ENCODE measurements at regions not wholly inside any gene's neighbourhood (a gene's known extent, or its start where the extent isn't known, plus 50 kb on each side); places are given as distances from the start of the nearest gene placed in this dataset.

DNA sequence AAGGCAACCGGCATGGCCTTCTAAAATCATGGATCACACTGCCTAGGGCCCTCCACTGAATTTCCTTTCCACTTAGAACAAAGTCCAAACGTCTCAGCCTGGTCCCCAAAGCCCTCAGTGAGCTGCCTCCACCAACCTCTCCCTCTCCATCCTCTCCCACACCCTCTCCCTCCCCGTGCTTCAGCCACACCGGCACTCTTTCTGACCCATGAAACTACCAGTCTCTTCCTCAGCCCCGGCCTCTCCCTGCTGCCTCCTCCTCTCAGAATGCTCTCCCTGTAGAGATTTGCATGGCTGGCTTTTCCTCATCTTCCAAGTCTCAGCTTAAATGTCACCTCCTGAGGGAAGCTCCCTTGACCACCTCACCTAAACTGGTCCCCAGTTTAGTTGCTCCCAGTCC is 219.0 kb upstream of the ZMIZ1 start:
- Histone ChIP-seq H3K9ac (ENCODE audit: low read depth, low read length) (no peak overlapping the region), H3K27me3 (ENCODE audit: insufficient read depth, low read length) (no peaks in the 10 kb centered on the region), H3K36me3 (ENCODE audit: insufficient read depth, low read length) (no peaks in the 10 kb centered on the region), H3K4me1 (ENCODE audit: insufficient read depth, low read length) (no peaks in the 10 kb centered on the region), H3K9me3 (ENCODE audit: insufficient read depth, low read depth, low read length) (no peaks in the 10 kb centered on the region), H3K4me3 (ENCODE audit: low read length) (no peak overlapping the region), H3K27ac (ENCODE audit: low read depth, low read length) (no peak overlapping the region)
- WGBS = 84% methylated on average over 5 of the region's 5 CpGs

- Histone ChIP-seq H3K36me3 (ENCODE audit: insufficient read depth, low read length) (no peaks in the 10 kb centered on the region), H3K27me3 (ENCODE audit: insufficient read depth, low read length) (no peaks in the 10 kb centered on the region)
- WGBS = 92% methylated on average over 6 of the region's 6 CpGs
These were observed 217.9 kb upstream of the ZMIZ1 start for GRCh38 chr10:78850644-78851435.

GRCh38 chr10:78851647-78852046 is 217.1 kb upstream of the ZMIZ1 start:
- Histone ChIP-seq H3K9me3 (ENCODE audit: insufficient read depth, low read depth, low read length) (no peaks in the 10 kb centered on the region), H3K27ac (ENCODE audit: low read depth, low read length) (no peak overlapping the region), H3K4me1 (ENCODE audit: insufficient read depth, low read length) (peaks cover 8% of the 10 kb centered on the region; the same call in 1 of the 2 replicates), H3K36me3 (ENCODE audit: insufficient read depth, low read length) (no peaks in the 10 kb centered on the region), H3K27me3 (ENCODE audit: insufficient read depth, low read length) (no peaks in the 10 kb centered on the region), H3K9ac (ENCODE audit: low read depth, low read length) (no peak overlapping the region), H3K4me3 (ENCODE audit: low read length) (no peak overlapping the region)
- 78% methylated on average over 4 of the region's 4 CpGs for WGBS

More at GRCh38 chr10:78850644-78851435, 217.9 kb upstream of the ZMIZ1 start:
- Histone ChIP-seq H3K27ac (ENCODE audit: low read depth, low read length) (no peak overlapping the region), H3K9ac (ENCODE audit: low read depth, low read length) (no peak overlapping the region), H3K4me1 (ENCODE audit: insufficient read depth, low read length) (peaks cover 2% of the 10 kb centered on the region; the same call in 1 of the 2 replicates), H3K4me3 (ENCODE audit: low read length) (no peak overlapping the region), H3K9me3 (ENCODE audit: insufficient read depth, low read depth, low read length) (no peaks in the 10 kb centered on the region)

- Histone ChIP-seq H3K9ac (ENCODE audit: low read depth, low read length) (no peak overlapping the region), H3K27me3 (ENCODE audit: insufficient read depth, low read length) (no peaks in the 10 kb centered on the region)
These were observed 216.1 kb upstream of the ZMIZ1 start for GRCh38 chr10:78852466-78853240.

GRCh38 chr10:78853864-78854263 is 214.9 kb upstream of the ZMIZ1 start:
- H3K27me3 ChIP-seq (ENCODE audit: insufficient read depth, low read length) = no peaks in the 10 kb centered on the region
- no peaks in the 10 kb centered on the region for H3K36me3 ChIP-seq (ENCODE audit: insufficient read depth, low read length)
- H3K4me1 ChIP-seq (ENCODE audit: insufficient read depth, low read length) = peaks cover 8% of the 10 kb centered on the region; the same call in 1 of the 2 replicates
- WGBS = 98% methylated on average over 4 of the region's 4 CpGs
- H3K27ac ChIP-seq (ENCODE audit: low read depth, low read length) = no peak overlapping the region
- H3K9me3 ChIP-seq (ENCODE audit: insufficient read depth, low read depth, low read length) = no peaks in the 10 kb centered on the region
- H3K4me3 ChIP-seq (ENCODE audit: low read length) = no peak overlapping the region
- no peak overlapping the region for H3K9ac ChIP-seq (ENCODE audit: low read depth, low read length)

More at GRCh38 chr10:78852466-78853240, 216.1 kb upstream of the ZMIZ1 start:
- 83% methylated on average over 9 of the region's 9 CpGs for WGBS
- no peak overlapping the region for H3K27ac ChIP-seq (ENCODE audit: low read depth, low read length)
- no peaks in the 10 kb centered on the region for H3K36me3 ChIP-seq (ENCODE audit: insufficient read depth, low read length)
- no peak overlapping the region for H3K4me3 ChIP-seq (ENCODE audit: low read length)
- no peaks in the 10 kb centered on the region for H3K9me3 ChIP-seq (ENCODE audit: insufficient read depth, low read depth, low read length)
- peaks cover 8% of the 10 kb centered on the region; the same call in 1 of the 2 replicates for H3K4me1 ChIP-seq (ENCODE audit: insufficient read depth, low read length)

DNA sequence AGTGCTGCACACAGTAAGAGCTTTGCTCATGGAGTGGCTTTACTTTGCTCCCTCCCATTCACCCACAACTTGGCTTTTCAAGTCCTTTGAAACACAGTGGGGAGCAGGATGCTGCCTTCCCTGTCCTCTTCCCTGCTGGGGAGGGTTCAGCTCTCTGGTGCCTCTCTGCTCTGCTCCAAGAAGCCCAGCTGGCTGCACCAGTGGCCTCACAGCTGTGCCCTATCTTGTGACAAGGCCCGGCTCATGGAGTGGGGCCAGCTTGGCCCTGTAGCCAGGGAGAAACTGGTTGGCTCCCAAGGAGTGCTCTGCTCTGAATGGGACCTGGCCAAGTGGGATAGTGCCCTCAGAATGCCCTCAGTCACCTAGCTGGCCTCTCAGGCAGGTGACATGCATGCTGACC is 212.3 kb upstream of the ZMIZ1 start:
- Histone ChIP-seq H3K4me3 (ENCODE audit: low read length) (no peak overlapping the region), H3K9ac (ENCODE audit: low read depth, low read length) (no peak overlapping the region), H3K4me1 (ENCODE audit: insufficient read depth, low read length) (peaks cover 18% of the 10 kb centered on the region), H3K27me3 (ENCODE audit: insufficient read depth, low read length) (no peaks in the 10 kb centered on the region), H3K9me3 (ENCODE audit: insufficient read depth, low read depth, low read length) (no peaks in the 10 kb centered on the region), H3K36me3 (ENCODE audit: insufficient read depth, low read length) (no peaks in the 10 kb centered on the region), H3K27ac (ENCODE audit: low read depth, low read length) (no peak overlapping the region)
- 73% methylated on average over 1 of the region's 1 CpG for WGBS

- no peaks in the 10 kb centered on the region for H3K27me3 ChIP-seq (ENCODE audit: insufficient read depth, low read length)
- no peaks in the 10 kb centered on the region for H3K36me3 ChIP-seq (ENCODE audit: insufficient read depth, low read length)
- no peak overlapping the region for H3K4me3 ChIP-seq (ENCODE audit: low read length)
- H3K4me1 ChIP-seq (ENCODE audit: insufficient read depth, low read length) = peaks cover 18% of the 10 kb centered on the region
- 92% methylated on average over 3 of the region's 3 CpGs for WGBS
- H3K27ac ChIP-seq (ENCODE audit: low read depth, low read length) = no peak overlapping the region
- H3K9me3 ChIP-seq (ENCODE audit: insufficient read depth, low read depth, low read length) = no peaks in the 10 kb centered on the region
- H3K9ac ChIP-seq (ENCODE audit: low read depth, low read length) = no peak overlapping the region
These were observed 211.6 kb upstream of the ZMIZ1 start for GRCh38 chr10:78857193-78857592.

GRCh38 chr10:78859266-78859665 is 209.5 kb upstream of the ZMIZ1 start:
- Histone ChIP-seq H3K9me3 (ENCODE audit: insufficient read depth, low read depth, low read length) (no peaks in the 10 kb centered on the region), H3K9ac (ENCODE audit: low read depth, low read length) (no peak overlapping the region), H3K36me3 (ENCODE audit: insufficient read depth, low read length) (no peaks in the 10 kb centered on the region), H3K27me3 (ENCODE audit: insufficient read depth, low read length) (no peaks in the 10 kb centered on the region), H3K4me3 (ENCODE audit: low read length) (no peak overlapping the region), H3K4me1 (ENCODE audit: insufficient read depth, low read length) (peaks cover 18% of the 10 kb centered on the region), H3K27ac (ENCODE audit: low read depth, low read length) (no peak overlapping the region)
- 94% methylated on average over 5 of the region's 5 CpGs for WGBS

GRCh38 chr10:78859769-78860168 is 209.0 kb upstream of the ZMIZ1 start:
- Histone ChIP-seq H3K27ac (ENCODE audit: low read depth, low read length) (no peak overlapping the region), H3K4me1 (ENCODE audit: insufficient read depth, low read length) (peaks cover 18% of the 10 kb centered on the region), H3K9me3 (ENCODE audit: insufficient read depth, low read depth, low read length) (no peaks in the 10 kb centered on the region), H3K9ac (ENCODE audit: low read depth, low read length) (no peak overlapping the region), H3K4me3 (ENCODE audit: low read length) (no peak overlapping the region), H3K27me3 (ENCODE audit: insufficient read depth, low read length) (no peaks in the 10 kb centered on the region), H3K36me3 (ENCODE audit: insufficient read depth, low read length) (no peaks in the 10 kb centered on the region)
- 92% methylated on average over 5 of the region's 5 CpGs for WGBS

DNA sequence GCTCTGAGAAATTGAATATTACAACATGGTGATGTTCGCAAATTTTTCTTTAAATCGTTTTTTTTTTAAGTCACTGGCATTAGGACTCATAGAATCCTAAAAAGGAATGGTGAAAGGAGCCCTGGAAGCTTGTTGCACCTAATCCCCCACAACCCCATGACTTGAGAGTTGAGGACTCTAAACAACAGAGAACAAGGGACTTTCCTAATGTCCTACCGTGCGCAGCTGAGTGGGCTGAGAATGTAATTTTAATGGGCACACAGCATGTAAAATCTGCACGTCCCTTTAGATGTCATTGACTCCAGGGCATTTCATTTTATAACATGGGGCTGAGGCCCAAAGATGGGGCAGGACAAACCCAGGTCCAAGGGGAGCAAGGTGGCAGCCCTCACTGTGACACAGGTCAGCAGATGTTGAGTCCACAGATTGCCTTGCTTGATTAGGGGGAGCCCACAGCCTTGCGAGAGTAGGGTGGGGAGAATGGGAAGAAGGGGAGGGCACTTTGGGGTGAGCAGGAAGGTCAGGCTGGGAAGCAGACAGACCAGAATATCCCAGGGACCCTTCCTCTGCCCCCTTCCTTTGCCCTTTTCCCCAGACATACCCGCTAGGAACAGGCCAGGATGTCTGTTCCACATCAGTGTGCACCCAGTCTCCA is 208.4 kb upstream of the ZMIZ1 start:
- Histone ChIP-seq H3K27me3 (ENCODE audit: insufficient read depth, low read length) (no peaks in the 10 kb centered on the region), H3K36me3 (ENCODE audit: insufficient read depth, low read length) (no peaks in the 10 kb centered on the region), H3K27ac (ENCODE audit: low read depth, low read length) (no peak overlapping the region), H3K4me3 (ENCODE audit: low read length) (no peak overlapping the region), H3K9ac (ENCODE audit: low read depth, low read length) (no peak overlapping the region), H3K9me3 (ENCODE audit: insufficient read depth, low read depth, low read length) (no peaks in the 10 kb centered on the region), H3K4me1 (ENCODE audit: insufficient read depth, low read length) (peaks cover 18% of the 10 kb centered on the region)
- WGBS = 85% methylated on average over 7 of the region's 7 CpGs

Measured in HUES64 (cell line).